ENCODE measurements at regions not wholly inside any gene's neighbourhood (a gene's known extent, or its start where the extent isn't known, plus 50 kb on each side); places are given as distances from the start of the nearest gene placed in this dataset.

- no peak for TF ChIP-seq POLR2AphosphoS5 (IDR thresholded peaks at IDR 0.05)
- no peak for TF ChIP-seq CTCF (IDR thresholded peaks at IDR 0.05)
These were observed 225.9 kb downstream of the SEC14L1 start for GRCh38 chr17:77366558-77367245.

Data from transverse colon (tissue), 4 donors.